Astrocyte (in vitro differentiated cells and primary cell): ENCODE measurements at regions not wholly inside any gene's neighbourhood (a gene's known extent, or its start where the extent isn't known, plus 50 kb on each side); places are given as distances from the start of the nearest gene placed in this dataset.

Experiments
- DNase-seq: peaks from one replicate; pipeline ENCODE4 v3.0.0-alpha.2; 2010; ENCODE audit warnings: low read depth
- FAIRE-seq: peaks from 2 replicates; lab custom pipeline; 2011; peaks lifted over from hg19 to GRCh38; lab: Jason Lieb, UNC
- H2AFZ ChIP-seq: 2 replicates; pipeline ENCODE4 v1.6.0; 2012; ENCODE audit warnings: low read depth, low read length, inconsistent platforms
- H3K27ac ChIP-seq: 2 replicates; pipeline ENCODE4 v1.5.1; 2011; ENCODE audit warnings: low read depth, low read length, inconsistent platforms
- H3K27me3 ChIP-seq: 2 replicates; pipeline ENCODE4 v1.6.0; 2011; ENCODE audit warnings: low read length, inconsistent platforms; ENCODE audit not compliant: insufficient read depth
- H3K36me3 ChIP-seq: 2 replicates; pipeline ENCODE4 v1.5.1; 2011; ENCODE audit warnings: low read length, inconsistent platforms; ENCODE audit not compliant: insufficient read depth
- H3K4me1 ChIP-seq: 2 replicates; pipeline ENCODE4 v1.5.1; 2011; ENCODE audit warnings: low read length, inconsistent platforms; ENCODE audit not compliant: insufficient read depth
- H3K4me2 ChIP-seq: 2 replicates; pipeline ENCODE4 v1.6.0; 2012; ENCODE audit warnings: low read length, inconsistent platforms
- H3K4me3 ChIP-seq: 2 replicates; pipeline ENCODE4 v1.5.1; 2011; ENCODE audit warnings: low read depth, mild to moderate bottlenecking, low read length, inconsistent platforms; ENCODE audit not compliant: insufficient read depth
- H3K79me2 ChIP-seq: 2 replicates; pipeline ENCODE4 v1.6.0; 2012; ENCODE audit warnings: mild to moderate bottlenecking, low read length, inconsistent platforms; ENCODE audit not compliant: insufficient read depth
- H3K9ac ChIP-seq: 2 replicates; pipeline ENCODE4 v1.6.0; 2012; ENCODE audit warnings: mild to moderate bottlenecking, low read length, inconsistent platforms
- H3K9me3 ChIP-seq: 2 replicates; pipeline ENCODE4 v1.5.1; 2012; ENCODE audit warnings: low read depth, mild to moderate bottlenecking, low read length, inconsistent platforms; ENCODE audit not compliant: insufficient read depth
- H4K20me1 ChIP-seq: 2 replicates; pipeline ENCODE4 v1.6.0; 2012; ENCODE audit warnings: low read length, inconsistent platforms; ENCODE audit not compliant: insufficient read depth
- H3K27ac Mint-ChIP-seq: one replicate; pipeline ENCODE4 v1.8.0; 2021; ENCODE audit warnings: mild to moderate bottlenecking, mixed read lengths; ENCODE audit not compliant: unreplicated experiment
- H3K27me3 Mint-ChIP-seq: one replicate; pipeline ENCODE4 v1.8.0; 2021; ENCODE audit warnings: low read depth, mixed read lengths; ENCODE audit not compliant: unreplicated experiment
- H3K36me3 Mint-ChIP-seq: one replicate; pipeline ENCODE4 v1.8.0; 2021; ENCODE audit warnings: low read depth, mixed read lengths; ENCODE audit not compliant: unreplicated experiment
- H3K4me1 Mint-ChIP-seq: one replicate; pipeline ENCODE4 v1.8.0; 2021; ENCODE audit warnings: low read depth, mixed read lengths; ENCODE audit not compliant: unreplicated experiment
- H3K4me3 Mint-ChIP-seq: one replicate; pipeline ENCODE4 v1.8.0; 2021; ENCODE audit warnings: mild to moderate bottlenecking, moderate library complexity, mixed read lengths; ENCODE audit not compliant: unreplicated experiment
- H3K9me3 Mint-ChIP-seq: one replicate; pipeline ENCODE4 v1.8.0; 2021; ENCODE audit warnings: mild to moderate bottlenecking, mixed read lengths; ENCODE audit not compliant: unreplicated experiment
- EZH2 ChIP-seq: IDR thresholded peaks from 2 replicates; pipeline ENCODE4 v1.6.1; 2012; ENCODE audit warnings: mild to moderate bottlenecking, low read length, inconsistent platforms; ENCODE audit not compliant: insufficient read depth
- TF ChIP-seq, protein P1 (sequence below): IDR thresholded peaks from 2 replicates; pipeline ENCODE4 v1.5.1; 2011; ENCODE audit warnings: low read depth, mild to moderate bottlenecking, inconsistent platforms, low read length, moderate library complexity; ENCODE audit not compliant: insufficient read depth

DNA sequence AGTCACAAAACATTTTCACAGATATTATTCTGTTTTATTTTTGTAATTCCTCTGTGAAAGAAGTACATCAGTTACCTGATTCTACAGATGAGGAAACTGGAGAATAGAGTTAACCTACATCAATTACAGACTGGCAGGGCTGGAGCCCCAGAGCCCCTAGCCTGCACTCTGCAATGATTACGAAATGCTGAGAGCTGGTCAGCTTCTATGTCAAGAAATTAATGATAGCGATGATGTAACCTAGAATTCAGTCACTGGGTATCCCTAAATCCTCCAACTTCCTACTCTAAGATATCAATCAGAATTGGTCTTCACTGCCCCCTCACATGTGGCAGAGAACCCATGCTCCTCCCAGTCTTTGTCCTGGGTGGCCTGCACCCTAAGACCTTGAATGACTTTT, 273.5 kb upstream of the PLET1 start:
- TF ChIP-seq EZH2 = no peak
- TF ChIP-seq, protein P1, sequence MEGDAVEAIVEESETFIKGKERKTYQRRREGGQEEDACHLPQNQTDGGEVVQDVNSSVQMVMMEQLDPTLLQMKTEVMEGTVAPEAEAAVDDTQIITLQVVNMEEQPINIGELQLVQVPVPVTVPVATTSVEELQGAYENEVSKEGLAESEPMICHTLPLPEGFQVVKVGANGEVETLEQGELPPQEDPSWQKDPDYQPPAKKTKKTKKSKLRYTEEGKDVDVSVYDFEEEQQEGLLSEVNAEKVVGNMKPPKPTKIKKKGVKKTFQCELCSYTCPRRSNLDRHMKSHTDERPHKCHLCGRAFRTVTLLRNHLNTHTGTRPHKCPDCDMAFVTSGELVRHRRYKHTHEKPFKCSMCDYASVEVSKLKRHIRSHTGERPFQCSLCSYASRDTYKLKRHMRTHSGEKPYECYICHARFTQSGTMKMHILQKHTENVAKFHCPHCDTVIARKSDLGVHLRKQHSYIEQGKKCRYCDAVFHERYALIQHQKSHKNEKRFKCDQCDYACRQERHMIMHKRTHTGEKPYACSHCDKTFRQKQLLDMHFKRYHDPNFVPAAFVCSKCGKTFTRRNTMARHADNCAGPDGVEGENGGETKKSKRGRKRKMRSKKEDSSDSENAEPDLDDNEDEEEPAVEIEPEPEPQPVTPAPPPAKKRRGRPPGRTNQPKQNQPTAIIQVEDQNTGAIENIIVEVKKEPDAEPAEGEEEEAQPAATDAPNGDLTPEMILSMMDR = no peak
- Mint-ChIP-seq H3K4me3 (no peak overlapping the region), H3K9me3 (peaks cover 8% of the 10 kb centered on the region), H3K27ac (no peak overlapping the region), H3K4me1 (peaks cover 3% of the 10 kb centered on the region), H3K36me3 (no peaks in the 10 kb centered on the region), H3K27me3 (peaks cover 16% of the 10 kb centered on the region)
- no peak overlapping the region for H2AFZ ChIP-seq
- H3K27me3 ChIP-seq = no peaks in the 10 kb centered on the region
- no peaks in the 10 kb centered on the region for H3K4me1 ChIP-seq
- no peaks in the 10 kb centered on the region for H3K79me2 ChIP-seq
- no peak for DNase-seq
- H3K4me3 ChIP-seq = no peak overlapping the region
- no peaks in the 10 kb centered on the region for H3K9me3 ChIP-seq
- FAIRE-seq = no peak
- H3K27ac ChIP-seq = no peak overlapping the region
- H3K36me3 ChIP-seq = no peaks in the 10 kb centered on the region
- H3K9ac ChIP-seq = no peak overlapping the region
- no peak overlapping the region for H3K4me2 ChIP-seq
- H4K20me1 ChIP-seq = no peaks in the 10 kb centered on the region

DNA sequence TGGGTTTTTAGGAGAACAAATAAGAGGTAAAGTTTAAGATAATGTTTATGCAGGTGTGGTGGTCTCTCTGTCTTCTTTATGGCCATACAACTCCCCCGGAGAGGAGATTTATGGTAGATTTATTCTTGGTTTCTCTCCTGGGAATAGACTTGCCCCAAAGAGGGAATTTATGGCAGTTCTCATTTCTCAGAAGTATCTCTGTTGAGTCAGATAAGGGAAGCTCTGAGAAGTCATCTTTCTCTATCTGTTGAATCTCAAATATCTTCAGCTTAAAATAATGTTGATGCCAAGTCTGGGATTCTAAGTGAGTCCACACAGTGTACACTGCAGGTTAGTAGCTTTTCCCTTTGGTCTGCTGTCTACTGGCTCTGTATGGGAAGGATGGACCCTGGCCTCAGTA, 276.4 kb upstream of the PLET1 start:
- Histone ChIP-seq H3K27me3 (no peaks in the 10 kb centered on the region), H3K4me3 (no peak overlapping the region), H3K36me3 (no peaks in the 10 kb centered on the region), H3K4me2 (no peak overlapping the region), H3K79me2 (no peaks in the 10 kb centered on the region), H3K9me3 (no peaks in the 10 kb centered on the region), H2AFZ (no peak overlapping the region), H3K4me1 (no peaks in the 10 kb centered on the region), H4K20me1 (no peaks in the 10 kb centered on the region), H3K27ac (no peak overlapping the region), H3K9ac (no peak overlapping the region)
- H3K36me3 Mint-ChIP-seq = no peaks in the 10 kb centered on the region
- H3K9me3 Mint-ChIP-seq = peaks cover 13% of the 10 kb centered on the region
- H3K4me1 Mint-ChIP-seq = peaks cover 3% of the 10 kb centered on the region
- FAIRE-seq (no peak), DNase-seq (no peak)
- TF ChIP-seq, protein P1 = no peak
- no peak for TF ChIP-seq EZH2
- no peak overlapping the region for H3K4me3 Mint-ChIP-seq
- H3K27ac Mint-ChIP-seq = no peak overlapping the region
- H3K27me3 Mint-ChIP-seq = peaks cover 16% of the 10 kb centered on the region

- TF ChIP-seq EZH2 = no peak
- TF ChIP-seq, protein P1 = no peak
- DNase-seq (no peak), FAIRE-seq (no peak)
- no peak overlapping the region for H3K27ac Mint-ChIP-seq
- Histone ChIP-seq H3K9ac (no peak overlapping the region), H3K4me3 (no peak overlapping the region), H3K27ac (no peak overlapping the region), H4K20me1 (no peaks in the 10 kb centered on the region), H3K4me2 (no peak overlapping the region), H2AFZ (no peak overlapping the region), H3K4me1 (no peaks in the 10 kb centered on the region), H3K36me3 (no peaks in the 10 kb centered on the region), H3K9me3 (no peaks in the 10 kb centered on the region), H3K27me3 (no peaks in the 10 kb centered on the region), H3K79me2 (no peaks in the 10 kb centered on the region)
- peaks cover 3% of the 10 kb centered on the region for H3K4me1 Mint-ChIP-seq
- no peaks in the 10 kb centered on the region for H3K36me3 Mint-ChIP-seq
- H3K4me3 Mint-ChIP-seq = no peak overlapping the region
- peaks cover 16% of the 10 kb centered on the region for H3K27me3 Mint-ChIP-seq
- peaks cover 13% of the 10 kb centered on the region for H3K9me3 Mint-ChIP-seq
Observed at GRCh38 chr11:112537846-112538330, 277.2 kb upstream of the PLET1 start.
